C1 segment of cervical spinal cord (tissue), 14 donors: ENCODE measurements at regions not wholly inside any gene's neighbourhood (a gene's known extent, or its start where the extent isn't known, plus 50 kb on each side); places are given as distances from the start of the nearest gene placed in this dataset.
"Not testable (repeated sequence)": the region's sequence is repeated elsewhere in the genome, so short reads cannot be mapped to it uniquely, and the experiment has no call there.

Experiments used
- DNase-seq, 14 donors: peaks; one replicate each; lab custom pipeline; 2025; lab: John Stamatoyannopoulos, UW

- DNase-seq: no peak
These were observed 412.9 kb upstream of the SPRY2 start for GRCh38 chr13:80753866-80754265.

- no peak for DNase-seq
These were observed 410.9 kb upstream of the SPRY2 start for GRCh38 chr13:80751854-80752253.

- no peak for DNase-seq
These were observed 403.4 kb upstream of the SPRY2 start for GRCh38 chr13:80744147-80744914.

GRCh38 chr13:80742033-80742432, 401.1 kb upstream of the SPRY2 start:
- DNase-seq: no peak

GRCh38 chr13:80740071-80740470, 399.1 kb upstream of the SPRY2 start:
- peak in 1 of 14 donors; percentile 7 for DNase-seq

- DNase-seq: no peak
These were observed 396.6 kb upstream of the SPRY2 start for GRCh38 chr13:80737513-80737912.

GRCh38 chr13:80727321-80727975, 386.5 kb upstream of the SPRY2 start:
- no peak for DNase-seq

- no peak for DNase-seq
These were observed 385.9 kb upstream of the SPRY2 start for GRCh38 chr13:80726868-80727267.

- DNase-seq: no peak
These were observed 380.8 kb upstream of the SPRY2 start for GRCh38 chr13:80721689-80722088.

- DNase-seq: no peak
These were observed 378.0 kb upstream of the SPRY2 start for GRCh38 chr13:80718970-80719369.

- DNase-seq: no peak
These were observed 376.9 kb upstream of the SPRY2 start for GRCh38 chr13:80717776-80718175.

GRCh38 chr13:80716610-80717081, 375.7 kb upstream of the SPRY2 start:
- no peak for DNase-seq

GRCh38 chr13:80712026-80712425, 371.1 kb upstream of the SPRY2 start:
- no peak for DNase-seq

GRCh38 chr13:80708791-80709190, 367.9 kb upstream of the SPRY2 start:
- DNase-seq: no peak

GRCh38 chr13:80707000-80707983, 366.4 kb upstream of the SPRY2 start:
- no peak for DNase-seq

- DNase-seq: no peak
These were observed 365.2 kb upstream of the SPRY2 start for GRCh38 chr13:80706164-80706471.

GRCh38 chr13:80705371-80706163, 364.6 kb upstream of the SPRY2 start:
- no peak for DNase-seq

- no peak for DNase-seq
These were observed 363.4 kb upstream of the SPRY2 start for GRCh38 chr13:80704369-80704768.

- no peak for DNase-seq
These were observed 354.9 kb upstream of the SPRY2 start for GRCh38 chr13:80695841-80696240.

- not testable (repeated sequence) for DNase-seq
These were observed 350.9 kb upstream of the SPRY2 start for GRCh38 chr13:80691814-80692213.

- DNase-seq: no peak
These were observed 349.3 kb upstream of the SPRY2 start for GRCh38 chr13:80690208-80690607.
